Sigmoid colon (tissue), 6 donors: ENCODE measurements at regions not wholly inside any gene's neighbourhood (a gene's known extent, or its start where the extent isn't known, plus 50 kb on each side); places are given as distances from the start of the nearest gene placed in this dataset.

ENCODE experiments used
- DNase-seq: peaks from one replicate; pipeline ENCODE4 v3.0.0-alpha.2; 2019
- H3K27ac ChIP-seq, 4 donors: fragments of 200-600 bp; sonication (generic); one replicate each; pipeline ENCODE4 v1.5.1; 2016 to 2019; ENCODE audit warnings: mild to moderate bottlenecking in 1 of 4
- H3K27me3 ChIP-seq, 3 donors: fragments of 200-600 bp; sonication (generic); one replicate each; pipeline ENCODE4 v1.5.1; 2019; ENCODE audit warnings: mild to moderate bottlenecking in 1 of 3
- H3K36me3 ChIP-seq, 4 donors: fragments of 200-600 bp; sonication (generic); one replicate each; pipeline ENCODE4 v1.5.1; 2016 to 2019
- H3K4me1 ChIP-seq, 4 donors: fragments of 200-600 bp; sonication (generic); one replicate each; pipeline ENCODE4 v1.5.1; 2017 to 2019
- H3K4me3 ChIP-seq, 4 donors: fragments of 200-600 bp; sonication (generic); one replicate each; pipeline ENCODE4 v1.5.1; 2017 to 2019; ENCODE audit warnings: mild to moderate bottlenecking in 2 of 4, moderate library complexity in 1 of 4
- H3K9me3 ChIP-seq, 4 donors: fragments of 200-600 bp in 3 of 4; sonication (generic) in 3 of 4; one replicate each; pipeline versions ENCODE4 v1.5.1 to v1.6.1; 2013 to 2019
- EP300 ChIP-seq, 4 donors: sonication (generic); formaldehyde crosslinking; IDR thresholded peaks; one replicate each; pipeline ENCODE4 v1.6.1; 2017; ENCODE audit warnings: antibody characterized with exemption in 4 of 4
- POLR2A ChIP-seq, 2 donors: fragments of 450-650 bp; IDR thresholded peaks; one replicate each; pipeline ENCODE4 v1.6.1; 2016; ENCODE audit warnings: antibody characterized with exemption in 2 of 2, mild to moderate bottlenecking in 2 of 2, moderate library complexity in 2 of 2
- POLR2AphosphoS5 ChIP-seq, 4 donors: sonication (generic); formaldehyde crosslinking; IDR thresholded peaks; one replicate each; pipeline ENCODE4 v1.6.1; 2017; ENCODE audit warnings: antibody characterized with exemption in 4 of 4
- WGBS, 2 donors: extraction: QIAGEN DNeasy Blood & Tissue Kit; methylation state at CpG; one replicate each; pipeline ENCODE4 v1.1.7; 2013; 5-methylcytosine and 5-hydroxymethylcytosine counted together
- intact Hi-C: fragments of 100-400 bp; cut with DNase I; formaldehyde crosslinking; loops from one replicate; pipeline ENCODE4 v1.15.1; 2023
- TF ChIP-seq, protein P1 (sequence below), 4 experiments: fragments of 450-650 bp in 3 of 4; fragments of 200-600 bp in 1 of 4; IDR thresholded peaks; one replicate each; pipeline ENCODE4 v1.5.1; 2016 to 2019; ENCODE audit warnings: antibody characterized with exemption in 4 of 4, mild to moderate bottlenecking in 3 of 4, moderate library complexity in 2 of 4
- donor health status: healthy with polysubstance abuse.
- donor health status: healthy.

DNA sequence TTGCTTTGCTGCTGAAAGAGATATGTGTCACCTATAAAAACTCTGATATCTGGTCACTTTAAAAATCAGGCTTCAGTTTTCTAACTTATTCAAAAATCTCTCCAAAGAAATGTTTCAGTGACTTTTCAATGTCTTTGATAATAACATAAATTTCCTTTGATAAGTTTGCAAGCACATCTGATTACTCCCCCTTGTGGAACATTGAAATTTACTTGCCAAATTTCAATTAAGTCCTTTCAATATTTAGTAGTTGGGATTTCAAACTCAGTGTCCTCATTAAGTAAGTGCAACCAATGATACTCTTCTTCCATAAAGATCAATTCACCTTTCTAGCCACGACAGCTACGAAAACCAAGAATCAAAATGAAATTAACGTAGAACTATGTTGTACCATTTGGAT, 151.3 kb upstream of the FAM47C start:
- DNase-seq: no peak
- Histone ChIP-seq H3K27me3 (no peaks in the 10 kb centered on the region), H3K4me3 (no peak overlapping the region), H3K27ac (no peak overlapping the region), H3K36me3 (no peaks in the 10 kb centered on the region), H3K9me3 (no peaks in the 10 kb centered on the region), H3K4me1 (no peaks in the 10 kb centered on the region)
- TF ChIP-seq EP300 (IDR thresholded peaks at IDR 0.05) (no peak), POLR2AphosphoS5 (IDR thresholded peaks at IDR 0.05) (no peak), POLR2A (IDR thresholded peaks at IDR 0.05) (no peak)
- TF ChIP-seq, protein P1, sequence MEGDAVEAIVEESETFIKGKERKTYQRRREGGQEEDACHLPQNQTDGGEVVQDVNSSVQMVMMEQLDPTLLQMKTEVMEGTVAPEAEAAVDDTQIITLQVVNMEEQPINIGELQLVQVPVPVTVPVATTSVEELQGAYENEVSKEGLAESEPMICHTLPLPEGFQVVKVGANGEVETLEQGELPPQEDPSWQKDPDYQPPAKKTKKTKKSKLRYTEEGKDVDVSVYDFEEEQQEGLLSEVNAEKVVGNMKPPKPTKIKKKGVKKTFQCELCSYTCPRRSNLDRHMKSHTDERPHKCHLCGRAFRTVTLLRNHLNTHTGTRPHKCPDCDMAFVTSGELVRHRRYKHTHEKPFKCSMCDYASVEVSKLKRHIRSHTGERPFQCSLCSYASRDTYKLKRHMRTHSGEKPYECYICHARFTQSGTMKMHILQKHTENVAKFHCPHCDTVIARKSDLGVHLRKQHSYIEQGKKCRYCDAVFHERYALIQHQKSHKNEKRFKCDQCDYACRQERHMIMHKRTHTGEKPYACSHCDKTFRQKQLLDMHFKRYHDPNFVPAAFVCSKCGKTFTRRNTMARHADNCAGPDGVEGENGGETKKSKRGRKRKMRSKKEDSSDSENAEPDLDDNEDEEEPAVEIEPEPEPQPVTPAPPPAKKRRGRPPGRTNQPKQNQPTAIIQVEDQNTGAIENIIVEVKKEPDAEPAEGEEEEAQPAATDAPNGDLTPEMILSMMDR (IDR thresholded peaks at IDR 0.05): no peak
- WGBS, 2 donors: 92 to 95% methylated on average over 3 of the region's 3 CpGs
- intact Hi-C loops: no loop called here

DNA sequence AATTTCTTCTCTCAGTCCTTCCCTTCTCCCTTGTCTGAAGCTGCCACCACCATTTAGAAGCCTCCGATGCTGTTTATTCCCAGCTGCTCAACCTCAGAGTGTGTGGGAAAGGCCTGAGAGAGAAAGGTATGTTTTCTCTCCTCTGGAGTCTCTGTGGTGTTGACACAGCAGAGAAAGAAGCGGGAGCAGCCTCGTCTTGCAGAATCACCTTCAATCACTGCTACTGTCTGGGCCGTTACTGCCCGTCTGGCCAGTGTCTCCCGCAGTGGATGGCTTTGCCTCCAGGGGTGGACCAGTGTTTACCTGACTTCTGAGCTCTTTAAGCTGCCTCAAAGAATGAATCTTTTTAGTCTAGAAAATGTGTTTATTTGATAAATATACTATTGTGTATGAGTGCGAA, 148.9 kb upstream of the FAM47C start:
- Histone ChIP-seq H3K9me3 (no peaks in the 10 kb centered on the region), H3K27ac (no peak overlapping the region), H3K36me3 (no peaks in the 10 kb centered on the region), H3K4me3 (no peak overlapping the region), H3K4me1 (no peaks in the 10 kb centered on the region), H3K27me3 (no peaks in the 10 kb centered on the region)
- no peak for DNase-seq
- WGBS, 2 donors: 82 to 84% methylated on average over 7 of the region's 7 CpGs
- TF ChIP-seq POLR2AphosphoS5 (IDR thresholded peaks at IDR 0.05) (no peak), POLR2A (IDR thresholded peaks at IDR 0.05) (no peak), EP300 (IDR thresholded peaks at IDR 0.05) (no peak)
- TF ChIP-seq, protein P1 (IDR thresholded peaks at IDR 0.05): no peak
- intact Hi-C loops: no loop called here

DNA sequence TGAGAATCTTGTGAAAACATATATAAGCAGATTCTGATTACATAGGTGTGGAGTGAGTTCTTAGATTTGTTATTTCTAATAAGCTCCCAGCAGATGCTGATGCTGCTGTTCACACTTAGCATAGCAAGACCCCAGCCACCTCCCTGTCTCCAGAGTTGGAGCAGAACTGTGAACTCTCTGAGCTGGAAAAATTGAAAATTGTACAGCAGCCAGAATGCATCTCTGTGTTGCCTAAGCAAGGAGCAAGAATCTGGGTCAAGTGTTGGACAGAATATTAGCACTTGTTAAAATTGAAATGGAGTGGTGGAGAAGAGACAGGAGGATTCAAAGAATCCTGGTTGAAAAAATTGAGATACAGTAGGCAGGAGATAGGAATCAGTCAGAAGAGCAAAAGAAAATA, 146.6 kb upstream of the FAM47C start:
- H3K27ac ChIP-seq: no peak overlapping the region
- no peaks in the 10 kb centered on the region for H3K9me3 ChIP-seq
- H3K36me3 ChIP-seq: no peaks in the 10 kb centered on the region
- intact Hi-C loops: no loop called here
- no peak for DNase-seq
- H3K4me1 ChIP-seq: no peaks in the 10 kb centered on the region
- TF ChIP-seq, protein P1 (IDR thresholded peaks at IDR 0.05): no peak
- TF ChIP-seq POLR2AphosphoS5 (IDR thresholded peaks at IDR 0.05) (no peak), POLR2A (IDR thresholded peaks at IDR 0.05) (no peak), EP300 (IDR thresholded peaks at IDR 0.05) (no peak)
- H3K4me3 ChIP-seq: no peak overlapping the region
- no peaks in the 10 kb centered on the region for H3K27me3 ChIP-seq

DNA sequence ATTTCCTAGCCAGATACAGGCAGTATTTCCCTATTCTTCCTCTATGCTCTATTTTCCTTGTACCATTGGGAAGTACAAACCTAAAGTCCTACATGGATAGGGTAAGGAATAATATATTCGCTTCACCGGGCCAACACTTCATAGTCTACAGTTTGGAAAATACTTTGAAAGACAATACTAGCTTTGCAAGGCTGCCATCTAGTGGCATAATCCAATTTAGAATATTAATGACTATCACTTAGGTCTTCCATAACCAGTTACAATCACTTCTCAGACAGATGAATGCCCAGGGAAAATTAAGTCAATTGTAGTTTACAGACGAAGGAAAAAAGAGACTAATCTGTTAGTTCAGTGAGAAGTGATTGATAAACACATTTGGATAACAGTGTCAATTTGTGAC, 141.0 kb upstream of the FAM47C start:
- DNase-seq: no peak
- no peaks in the 10 kb centered on the region for H3K9me3 ChIP-seq
- no peak overlapping the region for H3K27ac ChIP-seq
- TF ChIP-seq, protein P1 (IDR thresholded peaks at IDR 0.05): peak in 1 of 4 experiments; percentile 30
- TF ChIP-seq POLR2A (IDR thresholded peaks at IDR 0.05): no peak
- WGBS, 2 donors: 3 to 16% methylated on average over 3 of the region's 3 CpGs
- intact Hi-C loops: no loop called here
- H3K27me3 ChIP-seq: no peaks in the 10 kb centered on the region
- no peak overlapping the region for H3K4me3 ChIP-seq
- no peaks in the 10 kb centered on the region for H3K36me3 ChIP-seq
- H3K4me1 ChIP-seq: no peaks in the 10 kb centered on the region

DNA sequence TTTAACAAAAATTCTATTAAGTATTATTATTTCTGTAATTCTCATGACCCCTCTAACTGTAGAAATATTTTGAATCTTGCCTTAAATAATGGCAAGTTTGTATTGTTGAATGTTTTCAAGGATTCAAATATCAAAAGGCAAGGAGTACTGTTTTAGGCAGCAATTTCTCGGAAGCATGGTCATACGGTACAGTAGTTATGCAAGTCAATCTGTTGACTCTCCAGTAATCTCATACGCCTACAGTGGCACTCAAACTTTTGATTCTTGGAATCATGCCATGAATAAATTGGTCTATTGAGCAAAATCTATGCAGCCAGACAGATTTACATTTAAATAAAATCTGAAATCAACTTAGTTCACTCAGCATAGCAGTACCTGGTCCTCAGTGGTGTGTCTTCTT, 139.6 kb upstream of the FAM47C start:
- TF ChIP-seq POLR2AphosphoS5 (IDR thresholded peaks at IDR 0.05): no peak
- TF ChIP-seq, protein P1 (IDR thresholded peaks at IDR 0.05): no peak
- no peak for TF ChIP-seq POLR2A (IDR thresholded peaks at IDR 0.05)
- TF ChIP-seq EP300 (IDR thresholded peaks at IDR 0.05): no peak
- DNase-seq: no peak
- Histone ChIP-seq H3K27me3 (no peaks in the 10 kb centered on the region), H3K9me3 (no peaks in the 10 kb centered on the region), H3K4me1 (no peaks in the 10 kb centered on the region), H3K4me3 (no peak overlapping the region), H3K36me3 (no peaks in the 10 kb centered on the region), H3K27ac (no peak overlapping the region)
- intact Hi-C loops: no loop called here
- WGBS, 2 donors: 37 to 72% methylated on average over 3 of the region's 3 CpGs
